ENCODE measurements at regions not wholly inside any gene's neighbourhood (a gene's known extent, or its start where the extent isn't known, plus 50 kb on each side); places are given as distances from the start of the nearest gene placed in this dataset.

DNA sequence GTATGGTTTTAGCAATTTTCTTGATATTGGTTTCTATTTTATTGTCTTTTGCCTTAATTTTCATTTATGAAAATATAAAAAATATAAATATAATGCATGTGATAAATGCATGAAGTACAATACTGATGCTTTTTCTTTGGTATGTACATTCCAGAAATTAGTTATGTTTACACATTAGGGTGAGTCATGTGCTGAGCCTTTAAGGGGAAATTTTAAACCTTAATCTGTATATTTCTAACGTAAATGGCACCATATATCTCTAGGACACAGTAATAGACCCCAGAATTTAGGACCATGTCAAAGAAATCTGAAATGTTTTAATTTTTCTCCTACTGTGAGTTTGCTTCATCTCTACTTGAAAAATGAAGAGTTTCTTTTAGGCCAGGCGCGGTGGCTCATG lies 117.8 kb upstream of the SPRY1 start:
- DNase-seq (ENCODE audit: low spot score), result no peak

DNA sequence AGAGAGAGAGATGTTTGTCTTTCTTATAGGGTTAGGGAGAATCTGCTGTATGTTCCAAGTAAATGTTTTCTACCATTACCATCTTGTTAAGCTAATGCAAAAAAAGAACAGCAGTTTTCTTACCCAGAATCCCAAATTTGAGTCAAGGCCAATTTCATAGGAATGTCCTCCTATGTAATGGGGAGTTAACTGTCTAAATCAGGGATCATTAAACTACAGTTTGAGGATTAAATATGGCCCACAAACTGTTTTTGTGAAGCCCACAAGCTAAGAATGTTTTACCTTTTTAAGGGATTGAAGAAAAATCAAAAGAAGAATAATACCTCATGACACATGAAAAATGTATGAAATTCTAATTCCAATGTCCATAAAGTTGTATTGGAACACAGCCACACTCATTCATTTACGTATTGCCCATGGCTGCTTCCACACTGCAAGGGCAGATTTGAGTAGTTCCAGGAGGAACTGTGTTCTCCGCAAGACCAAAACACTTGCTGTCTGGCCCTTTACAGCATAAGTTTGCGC lies 113.2 kb upstream of the SPRY1 start:
- no peak for DNase-seq (ENCODE audit: low spot score)

DNA sequence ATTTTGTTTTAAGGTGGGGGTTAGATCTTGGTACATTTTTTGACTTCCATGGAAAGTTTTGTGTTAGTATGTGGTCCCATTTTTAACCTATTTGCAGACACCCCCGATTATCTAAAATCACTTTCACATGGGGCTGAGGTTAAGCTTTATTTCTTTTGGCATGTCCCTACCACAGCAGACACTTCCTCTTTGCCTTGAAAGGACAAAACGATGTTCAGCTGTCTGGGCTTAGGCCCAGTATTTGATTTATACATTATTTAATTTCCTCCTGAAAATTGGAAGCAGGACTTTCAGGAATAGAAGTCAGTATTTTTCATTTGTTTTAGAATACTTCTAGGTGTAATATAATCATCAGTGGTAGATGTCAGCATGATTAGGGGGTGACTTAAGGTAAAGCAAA lies 112.4 kb upstream of the SPRY1 start:
- no peak for DNase-seq (ENCODE audit: low spot score)

DNA sequence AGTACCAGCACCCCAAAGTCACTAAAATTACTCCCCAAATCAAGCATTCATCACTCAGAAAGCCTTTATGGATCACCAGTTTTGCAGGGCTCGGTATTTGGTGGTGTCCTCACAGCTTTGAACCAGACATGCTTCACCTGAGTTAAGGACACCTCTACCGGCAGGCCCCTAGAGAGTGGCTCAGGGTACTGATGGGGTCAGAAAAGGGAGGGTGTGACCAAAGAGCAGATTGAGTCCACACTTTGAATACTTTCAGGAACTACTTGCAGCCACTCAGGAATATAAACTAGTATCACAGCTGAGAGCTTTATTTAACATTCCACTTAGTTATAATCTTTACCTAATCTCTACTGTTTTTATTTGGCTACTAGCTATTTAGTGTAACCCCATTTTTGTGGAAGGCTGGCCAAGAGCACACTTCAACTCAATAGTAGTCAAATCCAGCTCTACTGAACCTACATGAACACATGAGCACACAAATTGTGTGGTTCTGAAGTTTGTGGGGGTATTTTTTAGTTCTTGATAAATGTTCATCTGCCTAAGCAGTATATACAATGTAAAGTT lies 109.6 kb upstream of the SPRY1 start:
- no peak for DNase-seq (ENCODE audit: low spot score)

DNA sequence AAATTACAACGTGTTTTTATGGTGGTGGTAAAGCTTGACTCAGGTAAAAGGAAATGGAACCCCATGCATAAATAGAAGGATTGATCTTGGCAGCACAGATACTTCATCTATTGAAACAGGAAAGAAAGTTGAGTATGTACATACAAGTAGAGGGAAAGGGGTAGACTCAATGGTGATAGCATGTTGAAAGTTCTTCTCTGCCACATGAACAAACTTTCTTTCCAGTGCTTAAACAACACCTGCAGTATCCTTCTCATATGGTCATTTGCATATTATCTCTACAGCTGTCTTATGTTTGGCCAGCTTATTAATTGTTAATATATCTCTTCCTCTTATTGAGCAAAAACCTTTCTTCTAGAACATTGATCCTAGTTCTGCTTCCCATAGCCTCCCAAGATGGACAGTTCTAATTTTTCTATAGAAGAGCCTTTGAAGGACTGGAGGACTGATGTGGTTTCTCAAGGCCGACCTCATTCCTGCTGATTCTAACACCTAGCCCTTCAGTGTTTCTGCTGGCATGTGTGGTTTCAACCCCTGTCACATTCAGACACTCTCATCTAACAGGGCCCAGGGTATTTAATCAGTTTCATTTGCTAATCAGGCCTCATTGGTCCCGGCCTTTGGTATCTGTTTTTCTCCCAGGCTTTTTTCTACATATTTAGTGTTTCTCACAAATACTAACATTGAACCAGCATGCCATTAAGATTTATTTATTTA lies 108.1 kb upstream of the SPRY1 start:
- no peak for DNase-seq (ENCODE audit: low spot score)

DNA sequence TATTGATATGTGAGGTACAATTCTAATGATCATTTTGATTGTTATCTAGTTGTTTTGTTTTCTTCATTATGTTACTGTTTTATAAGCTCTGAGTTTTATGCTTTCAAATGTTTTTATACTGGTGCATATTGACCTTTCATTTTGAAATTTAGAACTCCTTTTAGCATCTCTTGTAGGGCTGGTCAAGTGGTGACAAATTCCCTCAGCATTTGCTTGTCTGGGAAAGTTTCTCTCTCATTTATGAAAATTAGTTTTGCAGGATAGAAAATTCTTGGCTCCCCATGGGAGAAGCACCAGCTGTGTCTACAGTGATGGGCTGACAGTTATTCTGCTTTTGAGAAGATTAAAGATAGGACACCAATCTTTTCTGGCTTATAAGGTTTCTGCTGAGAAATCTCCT lies 105.3 kb upstream of the SPRY1 start:
- DNase-seq (ENCODE audit: low spot score), result no peak

DNA sequence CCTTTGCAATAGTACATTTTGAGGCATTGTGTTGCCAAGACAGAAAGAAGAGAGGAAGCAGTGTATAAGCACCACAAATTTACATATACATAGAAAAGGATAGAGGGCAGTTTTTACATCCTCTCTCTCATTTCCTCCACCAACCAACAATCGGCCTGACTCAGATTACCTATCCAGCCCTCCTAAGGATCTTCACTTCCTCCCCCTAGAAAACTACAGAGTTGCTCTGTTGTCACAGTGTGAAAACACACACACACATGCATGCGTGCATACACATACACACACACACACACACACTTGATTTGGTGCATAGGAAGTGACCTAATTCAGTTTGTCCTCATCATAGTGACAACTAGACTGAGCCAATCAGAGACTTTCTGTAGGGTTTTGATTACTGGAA lies 98.8 kb upstream of the SPRY1 start:
- no peak for DNase-seq (ENCODE audit: low spot score)

DNA sequence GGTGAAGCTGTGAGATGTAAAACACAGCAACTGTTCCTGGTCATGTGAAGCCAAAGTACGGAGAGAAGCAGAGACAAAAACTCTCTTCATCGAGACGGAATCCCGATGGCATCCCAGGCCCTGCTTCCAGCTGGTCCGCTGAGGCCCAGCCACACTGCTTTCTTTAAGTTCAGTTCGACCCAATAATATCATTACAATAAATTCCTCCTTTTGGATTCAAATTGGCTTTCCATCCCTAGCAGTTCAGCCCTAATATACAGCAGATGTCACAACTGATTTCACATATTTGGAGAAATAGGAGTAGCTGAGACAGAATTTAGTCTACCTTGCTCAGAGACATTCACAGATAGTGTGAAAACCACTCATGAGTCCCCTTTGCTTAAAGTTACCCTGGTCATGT lies 98.3 kb upstream of the SPRY1 start:
- no peak for DNase-seq (ENCODE audit: low spot score)

DNA sequence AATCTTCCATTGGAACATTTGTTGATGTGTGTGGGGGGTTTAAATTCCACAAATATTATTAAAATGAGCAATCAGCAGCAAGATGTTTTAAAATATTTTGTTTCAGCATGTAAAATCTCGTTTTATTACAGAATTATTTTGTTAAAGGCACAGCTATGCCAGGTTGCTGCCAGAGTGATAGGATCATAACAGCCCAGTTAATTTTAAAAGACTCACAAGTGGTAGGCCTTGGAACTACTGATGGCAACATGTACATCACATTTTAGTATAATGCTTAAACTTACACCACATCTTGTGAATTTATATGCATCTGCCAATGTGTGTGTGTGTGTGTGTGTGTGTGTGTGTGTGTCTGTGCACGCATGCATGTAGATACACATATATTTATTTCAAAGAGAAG lies 97.8 kb upstream of the SPRY1 start:
- no peak for DNase-seq (ENCODE audit: low spot score)

DNA sequence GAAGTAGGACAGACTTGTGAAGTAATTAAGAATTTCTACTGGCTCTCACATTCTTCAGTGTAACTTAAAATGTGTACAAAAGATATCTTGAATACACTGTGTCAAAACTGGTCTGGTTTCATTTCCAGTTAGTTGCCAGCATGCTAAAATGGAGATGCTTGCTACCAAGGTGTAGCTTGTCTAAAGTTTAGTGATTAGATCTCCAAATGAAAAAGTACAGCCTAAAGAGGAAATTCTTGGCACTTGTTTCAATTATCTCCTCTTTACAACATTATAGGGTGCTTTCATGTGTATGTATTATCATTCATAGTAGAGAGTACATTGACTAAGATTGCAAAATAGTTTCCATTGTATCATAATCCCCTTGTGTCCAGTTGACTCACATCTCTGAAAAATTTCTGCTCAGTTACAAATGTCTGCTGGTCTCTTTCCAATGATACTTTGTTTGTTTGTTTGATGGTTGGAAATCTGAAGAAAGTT lies 97.3 kb upstream of the SPRY1 start:
- DNase-seq (ENCODE audit: low spot score), result no peak

DNA sequence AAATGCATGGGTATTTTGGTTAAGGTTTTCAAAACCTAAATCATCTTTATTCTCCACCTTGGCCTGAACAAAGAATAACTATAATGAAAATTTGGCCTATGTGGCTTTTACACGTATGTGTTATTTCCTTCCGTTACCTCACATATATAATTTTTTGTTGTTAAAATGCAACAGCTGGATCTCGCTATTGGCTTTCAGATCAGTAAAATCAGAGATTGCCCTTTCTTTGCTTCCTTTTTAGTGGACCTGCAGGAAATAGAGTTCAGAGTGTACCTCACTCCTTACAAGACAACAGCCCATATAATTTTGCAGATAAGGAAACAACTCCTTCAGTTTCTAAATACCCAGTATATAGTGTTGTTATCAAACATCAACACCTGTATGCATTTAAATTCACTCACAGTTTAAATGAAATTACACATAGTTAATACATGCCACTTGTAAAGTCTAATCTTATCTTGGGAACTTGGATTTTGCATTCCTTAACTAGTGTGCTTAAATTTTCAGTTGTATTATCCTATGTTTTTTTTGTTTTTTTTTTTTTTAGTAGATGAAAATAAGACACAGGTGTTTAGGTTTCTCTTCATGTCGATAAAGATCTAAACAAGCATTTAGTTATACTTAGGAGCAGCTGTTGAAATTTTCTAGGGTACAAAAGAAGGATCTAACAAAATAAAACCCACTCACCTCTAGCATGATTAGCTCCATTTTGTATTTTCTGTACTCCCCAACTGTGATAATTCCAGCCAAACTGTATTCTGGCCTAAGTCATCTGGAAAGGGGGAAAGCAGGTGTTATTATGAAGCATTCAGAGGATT lies 96.2 kb upstream of the SPRY1 start:
- no peak for DNase-seq (ENCODE audit: low spot score)

DNA sequence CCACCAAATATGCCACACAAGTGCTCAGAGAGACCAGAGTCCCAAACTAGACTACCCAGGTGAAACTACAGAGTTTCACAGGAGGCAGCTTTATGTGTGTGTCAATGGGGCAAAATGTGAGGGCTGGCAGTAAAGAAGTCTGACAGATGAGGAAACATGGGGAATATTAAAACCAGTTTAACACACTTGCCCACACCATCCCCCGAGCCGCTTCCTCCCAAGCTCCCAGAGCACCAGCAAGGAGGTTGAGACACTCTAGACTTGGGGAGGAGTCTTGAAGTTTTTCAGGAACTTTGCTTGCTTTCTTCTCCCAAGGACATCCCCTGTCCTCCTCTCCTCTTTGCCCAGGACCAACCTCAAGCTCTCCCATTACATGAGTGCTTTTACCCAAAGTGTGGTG lies 94.7 kb upstream of the SPRY1 start:
- DNase-seq (ENCODE audit: low spot score), result no peak

DNA sequence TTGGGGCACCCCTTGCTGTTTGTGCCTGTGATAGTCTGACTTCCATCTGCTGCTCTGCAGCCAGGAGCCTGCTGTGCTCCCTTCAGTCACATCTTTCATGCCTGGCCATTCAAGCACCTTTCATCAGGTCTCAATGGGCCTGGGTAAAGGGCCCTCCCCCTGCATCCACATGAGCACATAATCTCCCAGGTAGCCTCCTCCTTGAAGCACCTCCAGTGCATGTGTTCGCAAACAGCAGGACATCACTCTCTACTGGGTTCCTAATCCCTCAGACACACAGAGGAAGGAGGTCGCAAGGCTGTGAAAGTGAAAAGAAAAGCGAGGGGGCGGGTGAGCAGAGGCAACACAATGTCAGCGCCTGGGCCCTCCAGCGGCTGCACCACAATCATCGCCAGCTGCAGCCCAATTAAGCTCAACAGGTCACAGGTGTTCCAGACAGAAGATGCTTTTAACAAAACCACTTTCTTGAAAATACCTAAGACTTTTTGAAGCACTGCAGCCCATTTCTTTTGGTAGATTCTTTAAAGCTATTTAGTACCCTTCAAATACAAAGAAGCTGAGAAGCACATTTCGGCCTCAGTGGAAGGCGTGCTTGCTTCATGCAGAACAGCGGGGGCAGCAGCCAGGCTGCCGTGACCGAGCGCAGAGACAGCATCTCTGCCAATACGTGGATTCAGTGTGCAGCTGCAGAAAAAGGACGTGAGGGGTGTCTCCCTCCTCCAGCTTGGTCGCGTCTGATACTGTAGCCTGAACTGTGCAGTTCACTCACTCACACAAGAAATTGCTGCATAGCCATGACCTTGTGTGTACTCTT lies 92.2 kb upstream of the SPRY1 start:
- DNase-seq (ENCODE audit: low spot score), result no peak

DNA sequence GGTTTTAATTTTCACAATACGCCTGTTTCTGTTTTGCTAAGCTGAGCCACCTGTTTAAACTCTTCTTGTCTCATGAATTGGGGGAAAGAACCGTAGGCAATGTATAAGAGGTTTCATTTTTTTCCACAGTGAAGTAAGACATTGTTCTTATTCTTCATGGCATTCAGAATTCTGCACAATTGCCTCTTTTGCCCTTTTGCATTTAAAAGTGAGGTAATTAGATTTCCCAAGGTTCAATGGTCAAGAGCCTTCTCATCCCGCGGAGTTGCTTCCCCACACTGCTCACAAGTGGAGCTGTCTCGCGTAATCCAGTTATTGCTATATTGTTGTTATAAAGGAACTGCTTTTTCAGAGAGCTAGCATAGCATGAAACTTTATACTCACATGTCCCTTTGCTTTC lies 90.9 kb upstream of the SPRY1 start:
- no peak for DNase-seq (ENCODE audit: low spot score)

DNA sequence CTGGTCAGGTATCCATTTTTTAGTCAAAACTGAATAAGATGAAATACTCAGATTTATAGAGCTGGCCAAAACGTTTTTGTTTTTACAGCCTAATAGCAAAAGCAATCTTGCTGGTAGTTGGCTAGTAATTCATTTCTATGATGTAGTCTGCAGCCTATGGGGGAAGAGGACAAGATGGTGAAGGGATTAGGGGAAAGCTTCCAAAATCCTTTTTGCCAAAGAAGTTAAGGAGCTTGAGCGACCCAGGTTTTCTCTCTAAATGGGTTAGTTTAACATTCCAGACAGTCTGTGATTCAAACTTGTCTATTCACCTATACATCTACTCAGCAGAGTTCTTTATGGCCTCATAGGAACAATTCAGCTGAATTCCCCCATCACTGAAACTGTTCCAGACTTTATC lies 89.8 kb upstream of the SPRY1 start:
- no peak for DNase-seq (ENCODE audit: low spot score)

DNA sequence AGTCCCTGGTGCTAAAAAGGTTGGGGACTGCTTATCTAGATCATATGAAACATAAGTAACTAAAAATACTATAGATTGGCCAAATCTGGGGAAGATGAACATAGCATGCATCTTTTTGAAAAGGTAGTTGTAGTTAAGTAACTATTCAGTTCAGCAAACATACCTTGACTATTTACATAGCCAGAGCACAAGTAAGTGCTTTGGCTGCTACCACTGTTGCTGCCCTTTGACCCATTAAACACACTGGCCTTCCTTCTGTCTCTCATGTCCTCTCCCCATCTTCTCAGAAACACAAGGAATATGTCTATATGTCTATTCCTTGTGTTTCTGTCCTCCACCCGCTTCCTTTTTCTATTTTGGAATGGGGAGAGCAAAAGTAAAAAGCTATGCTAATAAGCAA lies 87.9 kb upstream of the SPRY1 start:
- no peak for DNase-seq (ENCODE audit: low spot score)

DNA sequence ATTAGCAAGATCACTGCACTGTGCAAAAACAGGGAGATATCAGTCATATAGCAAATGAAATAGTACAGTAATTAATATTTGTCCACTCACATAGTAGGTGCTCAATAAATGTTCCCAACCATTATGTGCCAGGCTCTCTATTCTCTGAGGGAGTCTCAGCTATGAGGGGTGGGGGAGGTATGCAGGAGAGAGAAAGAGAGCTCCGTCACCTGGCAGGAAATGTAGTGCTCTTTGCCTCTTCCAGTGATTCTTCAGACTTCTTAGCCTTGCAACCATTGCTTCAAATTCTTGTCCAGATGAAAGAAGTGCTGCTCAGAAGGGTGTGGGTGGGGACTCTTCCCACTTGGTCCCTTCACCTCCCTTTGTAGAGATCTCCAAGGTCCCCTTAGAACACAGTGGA lies 84.5 kb upstream of the SPRY1 start:
- DNase-seq (ENCODE audit: low spot score), result no peak

DNA sequence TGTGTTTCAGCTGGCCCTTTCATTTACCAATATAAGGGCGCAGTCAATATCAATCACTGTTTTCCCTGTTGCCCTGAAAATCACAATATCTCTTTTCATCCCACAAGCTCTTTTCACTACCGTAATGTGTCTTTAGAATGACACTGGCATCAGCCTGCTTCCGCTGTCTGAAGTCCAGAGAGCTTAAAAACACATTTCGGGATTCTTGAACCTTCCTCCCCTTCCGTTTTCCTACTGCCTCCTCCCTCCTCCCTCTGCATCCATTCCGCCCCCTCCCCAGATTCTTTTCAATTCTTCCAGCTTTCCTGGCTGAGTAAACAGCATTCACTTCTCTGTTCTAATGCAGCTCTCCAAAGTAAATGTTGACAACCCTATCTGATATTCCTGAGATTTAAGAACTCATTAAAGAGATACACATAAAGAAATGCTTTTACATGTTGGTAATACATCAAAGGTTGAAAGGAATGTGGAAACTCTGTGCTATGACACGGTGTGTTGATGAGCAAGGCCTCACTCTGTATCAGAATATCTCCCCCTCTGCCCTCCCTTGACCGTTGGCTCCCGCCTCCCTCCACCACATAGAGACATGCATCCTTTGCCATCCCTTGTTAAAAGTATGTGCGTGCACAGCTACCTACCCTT lies 83.5 kb upstream of the SPRY1 start:
- no peak for DNase-seq (ENCODE audit: low spot score)

DNA sequence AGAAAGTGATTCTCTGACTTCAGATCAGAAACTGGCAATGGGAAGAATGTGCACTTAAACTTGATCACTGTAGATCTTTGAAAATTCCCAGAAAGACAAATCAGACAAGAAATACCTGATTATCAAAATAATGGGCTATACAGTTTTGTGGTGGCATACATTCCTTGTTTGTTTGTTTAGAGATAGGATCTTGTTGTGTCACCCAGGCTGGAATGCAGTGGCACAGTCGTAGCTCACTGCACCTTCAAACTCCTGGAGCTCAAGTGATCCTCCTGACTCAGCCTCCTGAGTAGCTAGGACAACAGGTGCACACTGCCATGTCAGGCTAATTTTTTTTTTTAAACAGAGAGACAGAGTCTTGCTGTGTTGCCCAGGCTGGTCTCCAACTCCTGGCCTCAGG lies 81.0 kb upstream of the SPRY1 start:
- DNase-seq (ENCODE audit: low spot score), result no peak

DNA sequence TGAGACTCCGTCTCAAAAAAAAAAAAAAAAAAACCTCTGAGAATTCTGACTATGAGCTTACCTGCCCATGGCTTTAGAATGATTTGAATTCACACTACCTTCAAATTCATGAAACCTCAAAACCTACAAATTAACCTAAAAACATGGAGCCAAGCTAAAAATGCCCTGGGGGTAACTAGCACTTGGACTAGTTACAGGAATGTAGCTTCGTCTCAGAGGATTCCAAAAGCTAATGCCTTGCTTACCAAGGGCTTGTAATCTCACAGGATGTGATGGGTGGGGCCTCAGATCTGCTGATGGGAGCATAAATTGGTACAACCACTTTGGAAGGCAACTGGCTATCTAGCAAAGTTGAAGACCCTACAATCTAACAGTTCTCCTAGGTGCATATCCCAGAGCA lies 79.4 kb upstream of the SPRY1 start:
- no peak for DNase-seq (ENCODE audit: low spot score)

DNA sequence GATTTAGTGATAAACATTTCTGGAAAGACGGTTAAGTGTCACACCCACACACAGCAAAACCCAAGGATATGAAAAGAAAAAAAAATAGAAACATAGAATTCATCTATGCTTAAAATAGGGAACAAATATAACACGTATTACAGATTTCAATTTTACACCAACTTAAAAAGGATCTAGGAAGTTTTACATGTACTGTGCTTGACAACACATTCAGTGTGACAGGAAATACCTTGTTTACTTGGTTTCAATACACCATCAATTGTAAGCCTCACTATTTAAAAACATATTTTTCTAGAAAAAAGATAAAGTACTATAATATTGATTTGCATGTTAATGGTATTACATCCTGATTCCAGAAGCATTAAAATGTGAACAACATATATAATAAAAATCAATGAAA lies 77.0 kb upstream of the SPRY1 start:
- no peak for DNase-seq (ENCODE audit: low spot score)

DNA sequence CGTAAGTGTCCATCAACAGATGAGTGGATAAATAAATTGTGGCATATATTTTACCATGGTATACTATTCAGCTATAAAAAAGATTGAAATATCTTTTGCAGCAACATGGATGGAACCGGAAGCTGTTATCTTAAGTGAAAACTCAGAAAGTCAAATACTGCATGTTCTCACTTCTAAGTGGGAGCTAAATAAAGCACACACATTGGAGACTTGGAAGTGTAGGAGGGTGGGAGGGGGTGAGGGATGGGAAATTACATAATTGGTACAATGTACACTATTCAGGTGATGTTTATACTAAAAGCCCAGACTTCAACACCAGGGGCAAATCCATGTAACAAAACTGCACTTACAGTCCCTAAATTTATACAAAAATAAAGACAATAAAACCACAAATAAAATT lies 72.6 kb upstream of the SPRY1 start:
- DNase-seq (ENCODE audit: low spot score), result no peak
